ENCODE measurements at regions not wholly inside any gene's neighbourhood (a gene's known extent, or its start where the extent isn't known, plus 50 kb on each side); places are given as distances from the start of the nearest gene placed in this dataset.

- ChIA-PET CTCF (no interaction called here), POLR2A (ENCODE audit: low non-redundant PET) (no interaction called here)
- no TSS peak for BruUV-seq (replicated peaks)
- intact Hi-C loops (cut with micrococcal nuclease; ENCODE audit: unreplicated experiment) = no loop called here
- Histone ChIP-seq H3K4me3 (ENCODE audit: low read depth, low read length, poor library complexity, severe bottlenecking) (no peak overlapping the region), H3K4me1 (ENCODE audit: insufficient read depth, low read length, poor library complexity, severe bottlenecking) (no peaks in the 10 kb centered on the region), H3K27me3 (replicated peaks; ENCODE audit: insufficient read depth, low read depth, low read length, poor library complexity) (no peaks in the 10 kb centered on the region), H3K36me3 (ENCODE audit: insufficient read depth, low read length, poor library complexity, severe bottlenecking) (no peaks in the 10 kb centered on the region), H3K27ac (ENCODE audit: low read depth, low read length, poor library complexity, severe bottlenecking) (no peak overlapping the region), H3K9me3 (ENCODE audit: low read depth, low read length, poor library complexity, severe bottlenecking) (no peaks in the 10 kb centered on the region)
- TF ChIP-seq EZH2 (IDR thresholded peaks at IDR 0.05; ENCODE audit: borderline replicate concordance, low read depth, low read length, poor library complexity, severe bottlenecking) (no peak), CTCF (conservative IDR thresholded peaks at IDR 0.05; ENCODE audit: low read depth, low read length) (no peak)
- DNase-seq (ENCODE audit: low spot score) = no peak
Measured at GRCh38 chr3:72490688-72491435, 357.4 kb downstream of the SHQ1 start.

- H3K27me3 ChIP-seq (replicated peaks; ENCODE audit: insufficient read depth, low read depth, low read length, poor library complexity) = no peaks in the 10 kb centered on the region
- no peak overlapping the region for H3K27ac ChIP-seq (ENCODE audit: low read depth, low read length, poor library complexity, severe bottlenecking)
- TF ChIP-seq EZH2 (IDR thresholded peaks at IDR 0.05; ENCODE audit: borderline replicate concordance, low read depth, low read length, poor library complexity, severe bottlenecking) (no peak), CTCF (conservative IDR thresholded peaks at IDR 0.05; ENCODE audit: low read depth, low read length) (no peak)
- CTCF ChIA-PET = no interaction called here
- no peak for DNase-seq (ENCODE audit: low spot score)
- H3K4me1 ChIP-seq (ENCODE audit: insufficient read depth, low read length, poor library complexity, severe bottlenecking) = no peaks in the 10 kb centered on the region
- intact Hi-C loops (cut with micrococcal nuclease; ENCODE audit: unreplicated experiment) = no loop called here
- no peak overlapping the region for H3K4me3 ChIP-seq (ENCODE audit: low read depth, low read length, poor library complexity, severe bottlenecking)
- H3K36me3 ChIP-seq (ENCODE audit: insufficient read depth, low read length, poor library complexity, severe bottlenecking) = no peaks in the 10 kb centered on the region
- BruUV-seq (replicated peaks) = no TSS peak
- H3K9me3 ChIP-seq (ENCODE audit: low read depth, low read length, poor library complexity, severe bottlenecking) = no peaks in the 10 kb centered on the region
- POLR2A ChIA-PET (ENCODE audit: low non-redundant PET) = no interaction called here
Measured at GRCh38 chr3:72489901-72490300, 358.3 kb downstream of the SHQ1 start.

- TF ChIP-seq CTCF (conservative IDR thresholded peaks at IDR 0.05; ENCODE audit: low read depth, low read length) = no peak
- no peak for TF ChIP-seq EZH2 (IDR thresholded peaks at IDR 0.05; ENCODE audit: borderline replicate concordance, low read depth, low read length, poor library complexity, severe bottlenecking)
- Histone ChIP-seq H3K27ac (ENCODE audit: low read depth, low read length, poor library complexity, severe bottlenecking) (no peak overlapping the region), H3K4me1 (ENCODE audit: insufficient read depth, low read length, poor library complexity, severe bottlenecking) (no peaks in the 10 kb centered on the region), H3K9me3 (ENCODE audit: low read depth, low read length, poor library complexity, severe bottlenecking) (no peaks in the 10 kb centered on the region), H3K36me3 (ENCODE audit: insufficient read depth, low read length, poor library complexity, severe bottlenecking) (no peaks in the 10 kb centered on the region), H3K27me3 (replicated peaks; ENCODE audit: insufficient read depth, low read depth, low read length, poor library complexity) (no peaks in the 10 kb centered on the region), H3K4me3 (ENCODE audit: low read depth, low read length, poor library complexity, severe bottlenecking) (no peak overlapping the region)
- ChIA-PET CTCF (no interaction called here), POLR2A (ENCODE audit: low non-redundant PET) (no interaction called here)
- no peak for DNase-seq (ENCODE audit: low spot score)
- no TSS peak for BruUV-seq (replicated peaks)
- intact Hi-C loops (cut with micrococcal nuclease; ENCODE audit: unreplicated experiment) = no loop called here
Measured at GRCh38 chr3:72488738-72489035, 359.6 kb downstream of the SHQ1 start.
